ENCODE measurements at regions not wholly inside any gene's neighbourhood (a gene's known extent, or its start where the extent isn't known, plus 50 kb on each side); places are given as distances from the start of the nearest gene placed in this dataset.

- H3K27ac ChIP-seq = no peak overlapping the region
- H3K9me3 ChIP-seq = no peaks in the 10 kb centered on the region
- ATAC-seq (ENCODE audit: low FRiP score in 2 of 2) (peak in 1 of 2 donors; percentile 28), DNase-seq (no peak)
- no peaks in the 10 kb centered on the region for H3K36me3 ChIP-seq
- WGBS, 2 donors = 82 to 87% methylated on average over 3 of the region's 3 CpGs
- no peaks in the 10 kb centered on the region for H3K4me1 ChIP-seq
- TF ChIP-seq CTCF (IDR thresholded peaks at IDR 0.05) = no peak
- TF ChIP-seq POLR2AphosphoS5 (IDR thresholded peaks at IDR 0.05) = no peak
- TF ChIP-seq EP300 (IDR thresholded peaks at IDR 0.05) = no peak
- no peak for TF ChIP-seq POLR2A (IDR thresholded peaks at IDR 0.05)
- H3K4me3 ChIP-seq = no peak overlapping the region
- no peaks in the 10 kb centered on the region for H3K27me3 ChIP-seq
Observed at GRCh38 chr5:133876266-133876665, 92.2 kb downstream of the C5orf15 start.

DNA sequence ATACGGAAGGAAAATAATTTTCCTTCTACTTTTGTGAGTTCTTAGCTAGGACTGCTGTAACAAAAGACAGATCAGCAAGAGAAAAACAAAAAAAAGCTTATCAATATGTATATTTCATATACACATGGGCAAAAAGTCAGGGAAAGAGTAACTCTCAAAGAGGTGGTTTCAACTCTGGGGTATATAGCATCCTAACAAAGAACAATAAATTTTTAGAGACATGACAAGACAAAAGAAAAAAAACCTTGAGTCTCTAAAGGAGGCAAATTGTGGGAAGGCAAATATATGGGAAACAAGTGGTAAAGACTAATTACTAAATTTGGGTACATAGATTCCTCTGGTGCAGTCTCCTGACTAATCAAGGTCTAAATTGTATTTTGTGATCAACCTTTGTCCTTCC lies 93.2 kb downstream of the C5orf15 start:
- ATAC-seq (ENCODE audit: low FRiP score in 2 of 2) (no peak), DNase-seq (no peak)
- H3K4me1 ChIP-seq = no peaks in the 10 kb centered on the region
- TF ChIP-seq POLR2A (IDR thresholded peaks at IDR 0.05) = no peak
- TF ChIP-seq EP300 (IDR thresholded peaks at IDR 0.05) = no peak
- no peak for TF ChIP-seq CTCF (IDR thresholded peaks at IDR 0.05)
- no peak for TF ChIP-seq POLR2AphosphoS5 (IDR thresholded peaks at IDR 0.05)
- H3K27ac ChIP-seq = no peak overlapping the region
- no peaks in the 10 kb centered on the region for H3K36me3 ChIP-seq
- 92 to 100% methylated on average over 1 of the region's 1 CpG for WGBS, 2 donors
- H3K27me3 ChIP-seq = no peaks in the 10 kb centered on the region
- no peaks in the 10 kb centered on the region for H3K9me3 ChIP-seq
- no peak overlapping the region for H3K4me3 ChIP-seq

GRCh38 chr5:133873449-133873848 lies 95.0 kb downstream of the C5orf15 start:
- WGBS, 2 donors = 63 to 68% methylated on average over 2 of the region's 2 CpGs
- Histone ChIP-seq H3K27ac (no peak overlapping the region), H3K36me3 (no peaks in the 10 kb centered on the region), H3K9me3 (no peaks in the 10 kb centered on the region), H3K4me3 (no peak overlapping the region), H3K4me1 (peaks cover 4 to 11% (median 5%) of the 10 kb centered on the region in 4 donors), H3K27me3 (no peaks in the 10 kb centered on the region)
- no peak for DNase-seq
- no peak for ATAC-seq (ENCODE audit: low FRiP score in 2 of 2)
- TF ChIP-seq EP300 (IDR thresholded peaks at IDR 0.05) = no peak
- no peak for TF ChIP-seq POLR2AphosphoS5 (IDR thresholded peaks at IDR 0.05)
- no peak for TF ChIP-seq POLR2A (IDR thresholded peaks at IDR 0.05)
- no peak for TF ChIP-seq CTCF (IDR thresholded peaks at IDR 0.05)

DNA sequence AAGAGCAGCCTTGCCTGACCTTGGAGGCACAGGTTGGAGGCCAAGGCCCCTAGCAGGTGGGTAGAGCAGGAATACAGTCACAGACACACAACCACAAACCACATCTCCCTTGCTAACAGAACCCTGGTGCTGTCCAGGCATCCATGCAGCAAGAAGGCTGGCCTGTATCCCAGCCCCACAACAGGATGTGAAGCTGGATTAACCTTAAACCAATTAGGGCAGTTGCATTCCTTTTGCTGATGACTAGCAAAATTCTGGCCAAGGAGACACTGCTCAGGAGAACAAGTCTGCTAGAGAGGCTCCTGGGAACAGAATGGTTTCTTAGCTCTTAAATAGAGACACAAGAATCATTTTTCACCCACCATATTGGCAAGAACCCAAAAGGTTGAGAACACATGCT lies 97.8 kb downstream of the C5orf15 start:
- no peak overlapping the region for H3K27ac ChIP-seq

More for the DNA sequence above, 97.8 kb downstream of the C5orf15 start:
- H3K27me3 ChIP-seq = no peaks in the 10 kb centered on the region
- no peaks in the 10 kb centered on the region for H3K9me3 ChIP-seq
- H3K4me1 ChIP-seq = peaks cover 4 to 11% (median 8%) of the 10 kb centered on the region in 4 donors
- DNase-seq (no peak), ATAC-seq (ENCODE audit: low FRiP score in 2 of 2) (peak in 1 of 2 donors; percentile 27)
- H3K36me3 ChIP-seq = no peaks in the 10 kb centered on the region
- TF ChIP-seq POLR2A (IDR thresholded peaks at IDR 0.05) = no peak
- TF ChIP-seq EP300 (IDR thresholded peaks at IDR 0.05) = no peak
- no peak for TF ChIP-seq CTCF (IDR thresholded peaks at IDR 0.05)
- TF ChIP-seq POLR2AphosphoS5 (IDR thresholded peaks at IDR 0.05) = no peak
- H3K4me3 ChIP-seq = no peak overlapping the region
